ENCODE measurements at regions not wholly inside any gene's neighbourhood (a gene's known extent, or its start where the extent isn't known, plus 50 kb on each side); places are given as distances from the start of the nearest gene placed in this dataset.
"Not testable (repeated sequence)": the region's sequence is repeated elsewhere in the genome, so short reads cannot be mapped to it uniquely, and the experiment has no call there.

GRCh38 chr13:58500938-58501337 is 869.4 kb downstream of the PCDH17 start:
- DNase-seq (ENCODE audit: low read depth), result no peak

- not testable (repeated sequence) for DNase-seq (ENCODE audit: low read depth)
Measured at GRCh38 chr13:58504202-58504700, 872.7 kb downstream of the PCDH17 start.

GRCh38 chr13:58505262-58505920 is 873.8 kb downstream of the PCDH17 start:
- DNase-seq (ENCODE audit: low read depth), result not testable (repeated sequence)

- no peak for DNase-seq (ENCODE audit: low read depth)
Measured at GRCh38 chr13:58528351-58528750, 896.8 kb downstream of the PCDH17 start.

GRCh38 chr13:58531614-58532013 is 900.1 kb downstream of the PCDH17 start:
- no peak for DNase-seq (ENCODE audit: low read depth)

GRCh38 chr13:58542530-58542929 is 911.0 kb downstream of the PCDH17 start:
- DNase-seq (ENCODE audit: low read depth), result no peak

- DNase-seq (ENCODE audit: low read depth), result no peak
Measured at GRCh38 chr13:58547419-58547818, 915.9 kb downstream of the PCDH17 start.

GRCh38 chr13:58566176-58566575 is 934.6 kb downstream of the PCDH17 start:
- DNase-seq (ENCODE audit: low read depth), result no peak

- no peak for DNase-seq (ENCODE audit: low read depth)
Measured at GRCh38 chr13:58573743-58574142, 942.2 kb downstream of the PCDH17 start.

GRCh38 chr13:58574791-58575190 is 943.2 kb downstream of the PCDH17 start:
- DNase-seq (ENCODE audit: low read depth), result no peak

- no peak for DNase-seq (ENCODE audit: low read depth)
Measured at GRCh38 chr13:58579468-58579867, 947.9 kb downstream of the PCDH17 start.

GRCh38 chr13:58583966-58584365 is 952.4 kb downstream of the PCDH17 start:
- DNase-seq (ENCODE audit: low read depth), result no peak

GRCh38 chr13:58584610-58585009 is 953.1 kb downstream of the PCDH17 start:
- no peak for DNase-seq (ENCODE audit: low read depth)

- no peak for DNase-seq (ENCODE audit: low read depth)
Measured at GRCh38 chr13:58587183-58587582, 955.6 kb downstream of the PCDH17 start.

GRCh38 chr13:58592052-58592451 is 960.5 kb downstream of the PCDH17 start:
- DNase-seq (ENCODE audit: low read depth), result no peak

- no peak for DNase-seq (ENCODE audit: low read depth)
Measured at GRCh38 chr13:58592786-58593185, 961.2 kb downstream of the PCDH17 start.

- DNase-seq (ENCODE audit: low read depth), result no peak
Measured at GRCh38 chr13:58594747-58595600, 963.4 kb downstream of the PCDH17 start.

- DNase-seq (ENCODE audit: low read depth), result no peak
Measured at GRCh38 chr13:58597552-58597951, 966.0 kb downstream of the PCDH17 start.

GRCh38 chr13:58598241-58598640 is 966.7 kb downstream of the PCDH17 start:
- no peak for DNase-seq (ENCODE audit: low read depth)

- no peak for DNase-seq (ENCODE audit: low read depth)
Measured at GRCh38 chr13:58611117-58611516, 979.6 kb downstream of the PCDH17 start.

- DNase-seq (ENCODE audit: low read depth), result no peak
Measured at GRCh38 chr13:58617880-58618665, 986.5 kb downstream of the PCDH17 start.

GRCh38 chr13:58619396-58620113 is 988.0 kb downstream of the PCDH17 start:
- DNase-seq (ENCODE audit: low read depth), result no peak

All from stimulated activated CD4-positive, alpha-beta T cell treated with anti-CD3 and anti-CD28 coated beads, Interleukin-2, amount 100 ng/mL, for 4 hours (primary cell).